A549 (cell line): ENCODE measurements at regions not wholly inside any gene's neighbourhood (a gene's known extent, or its start where the extent isn't known, plus 50 kb on each side); places are given as distances from the start of the nearest gene placed in this dataset.

Experiments used
- CTCF ChIP-seq: fragments of >200 bp; sonication (Bioruptor Twin); formaldehyde crosslinking; IDR thresholded peaks from 3 replicates; pipeline ENCODE4 v1.5.1; 2016
- MAFK ChIP-seq: fragments of 450-650 bp; IDR thresholded peaks from 2 replicates; pipeline ENCODE4 v1.6.1; 2014; ENCODE audit not compliant: partially characterized antibody
- MAX ChIP-seq: IDR thresholded peaks from 2 replicates; pipeline ENCODE4 v1.6.1; 2012
- MYC ChIP-seq: IDR thresholded peaks from 2 replicates; pipeline ENCODE4 v1.6.1; 2012; ENCODE audit warnings: mild to moderate bottlenecking, inconsistent platforms, low read length, improper control_type of control experiment, borderline replicate concordance
- PBX3 ChIP-seq: IDR thresholded peaks from 2 replicates; pipeline ENCODE4 v1.6.1; 2012
- SREBF2 ChIP-seq: fragments of 450-650 bp; IDR thresholded peaks from 2 replicates; pipeline ENCODE4 v1.6.1; 2014; ENCODE audit warnings: mild to moderate bottlenecking, moderate library complexity

GRCh38 chr1:79380078-79380477, 373.5 kb upstream of the ADGRL4 start:
- no peak for TF ChIP-seq PBX3
- no peak for TF ChIP-seq MAX
- TF ChIP-seq CTCF, result no peak
- no peak for TF ChIP-seq MAFK
- no peak for TF ChIP-seq MYC
- no peak for TF ChIP-seq SREBF2
